GM19455 (cell line): ENCODE measurements at regions not wholly inside any gene's neighbourhood (a gene's known extent, or its start where the extent isn't known, plus 50 kb on each side); places are given as distances from the start of the nearest gene placed in this dataset.

Experiments used
- ATAC-seq: cut with Tn5 transposase; IDR thresholded peaks from one replicate; pipeline ENCODE4 v1.9.1; 2021; ENCODE audit not compliant: unreplicated experiment

- ATAC-seq: no peak
Measured at GRCh38 chr11:45036010-45036409, 85.3 kb upstream of the TP53I11 start.

GRCh38 chr11:45036733-45037132 lies 86.0 kb upstream of the TP53I11 start:
- ATAC-seq: no peak

- ATAC-seq: no peak
Measured at GRCh38 chr11:45037434-45038005, 86.8 kb upstream of the TP53I11 start.

GRCh38 chr11:45038923-45039322 lies 88.2 kb upstream of the TP53I11 start:
- no peak for ATAC-seq

GRCh38 chr11:45041596-45041995 lies 90.9 kb upstream of the TP53I11 start:
- ATAC-seq: no peak

- ATAC-seq: no peak
Measured at GRCh38 chr11:45042560-45042959, 91.9 kb upstream of the TP53I11 start.

- ATAC-seq: no peak
Measured at GRCh38 chr11:45043755-45044475, 93.2 kb upstream of the TP53I11 start.

- no peak for ATAC-seq
Measured at GRCh38 chr11:45045683-45046471, 95.2 kb upstream of the TP53I11 start.

- ATAC-seq: no peak
Measured at GRCh38 chr11:45048313-45048841, 97.7 kb upstream of the TP53I11 start.

- ATAC-seq: no peak
Measured at GRCh38 chr11:45048870-45049691, 97.4 kb upstream of the PRDM11 start.

- no peak for ATAC-seq
Measured at GRCh38 chr11:45050111-45050510, 96.3 kb upstream of the PRDM11 start.

- no peak for ATAC-seq
Measured at GRCh38 chr11:45051621-45052020, 94.8 kb upstream of the PRDM11 start.

- no peak for ATAC-seq
Measured at GRCh38 chr11:45052361-45052760, 94.1 kb upstream of the PRDM11 start.

GRCh38 chr11:45053736-45054446 lies 92.5 kb upstream of the PRDM11 start:
- no peak for ATAC-seq

- no peak for ATAC-seq
Measured at GRCh38 chr11:45054956-45055355, 91.5 kb upstream of the PRDM11 start.

GRCh38 chr11:45056529-45056928 lies 89.9 kb upstream of the PRDM11 start:
- ATAC-seq: no peak

GRCh38 chr11:45057938-45058646 lies 88.3 kb upstream of the PRDM11 start:
- no peak for ATAC-seq

- no peak for ATAC-seq
Measured at GRCh38 chr11:45058647-45058950, 87.8 kb upstream of the PRDM11 start.

GRCh38 chr11:45060707-45061106 lies 85.7 kb upstream of the PRDM11 start:
- no peak for ATAC-seq

- ATAC-seq: no peak
Measured at GRCh38 chr11:45061641-45062040, 84.8 kb upstream of the PRDM11 start.
